HCT116 (cell line): ENCODE measurements at regions not wholly inside any gene's neighbourhood (a gene's known extent, or its start where the extent isn't known, plus 50 kb on each side); places are given as distances from the start of the nearest gene placed in this dataset.
"Not testable (repeated sequence)": the region's sequence is repeated elsewhere in the genome, so short reads cannot be mapped to it uniquely, and the experiment has no call there.

ENCODE experiments used
- ATAC-seq: fragments of 200-7000 bp; cut with Tn5 transposase; 2 replicates; pipeline ENCODE4 v1.9.1; 2020; ENCODE audit warnings: mild to moderate bottlenecking, moderate library complexity
- BruUV-seq: library from RNA; stranded (reverse); fragments of 400-500 nt; replicated peaks from 2 replicates; lab custom pipeline; 2021; lab: Mats Ljungman, UMichigan
- CTCF ChIA-PET: fragments of 300-600 bp; sonication (Branson Sonifier 250); formaldehyde crosslinking; loops from one replicate; lab custom pipeline; 2021; ENCODE audit warnings: antibody characterized with exemption; lab: Charles Lee
- POLR2A ChIA-PET: fragments of 300-600, 350-600 bp; sonication (Branson Sonifier 250); formaldehyde crosslinking; loops from one replicate; lab custom pipeline; 2021; ENCODE audit warnings: antibody characterized with exemption; lab: Charles Lee
- RAD21 ChIA-PET, 2 experiments: fragments of 300-600 bp; sonication (Branson Sonifier 250); formaldehyde crosslinking; loops; one replicate each; lab custom pipeline; 2023; ENCODE audit warnings: low total read pairs in 2 of 2; ENCODE audit not compliant: uncharacterized antibody in 2 of 2, unreplicated experiment in 2 of 2, low non-redundant PET in 1 of 2; lab: Charles Lee
- DNase-seq: peaks from one replicate; pipeline ENCODE4 v3.0.0-alpha.2; 2010; ENCODE audit warnings: low read depth, low spot score
- H2AFZ ChIP-seq: fragments of 200-600 bp; shearing (Covaris generic), sonication (generic); 2 replicates; pipeline ENCODE4 v1.6.1; 2017; ENCODE audit warnings: low read depth, mixed run types, mixed read lengths, antibody characterized with exemption, low read length; ENCODE audit not compliant: poor library complexity, severe bottlenecking
- H3K27ac ChIP-seq: 2 replicates; pipeline ENCODE4 v1.5.1; 2012; ENCODE audit warnings: low read depth, low read length
- H3K27me3 ChIP-seq: fragments of 200-600 bp; sonication (generic); 2 replicates; pipeline ENCODE4 v1.6.1; 2016; ENCODE audit warnings: mixed run types, low read length, mixed read lengths; ENCODE audit not compliant: insufficient read depth
- H3K36me3 ChIP-seq, 2 experiments: fragments of 200-500 bp in 1 of 2; fragments of 200-600 bp in 1 of 2; sonication (Bioruptor generic) in 1 of 2; sonication (generic) in 1 of 2; 2 replicates each; pipeline versions ENCODE4 v1.5.1 to v1.6.1; 2014 to 2016; ENCODE audit warnings: low read length in 2 of 2, inconsistent platforms in 1 of 2, mixed read lengths in 1 of 2, mixed run types in 1 of 2; ENCODE audit not compliant: insufficient read depth in 2 of 2, control insufficient read depth in 1 of 2
- H3K4me1 ChIP-seq, 2 experiments: fragments of 200-600 bp in 1 of 2; sonication (generic) in 1 of 2; 2 replicates each; pipeline versions ENCODE4 v1.5.1 to v1.6.1; 2012 to 2017; ENCODE audit warnings: low read length in 2 of 2, inconsistent platforms in 1 of 2, mild to moderate bottlenecking in 1 of 2, mixed read lengths in 1 of 2, mixed run types in 1 of 2, moderate library complexity in 1 of 2; ENCODE audit not compliant: insufficient read depth in 2 of 2, control insufficient read depth in 1 of 2
- H3K4me2 ChIP-seq: fragments of 200-600 bp; sonication (generic); 2 replicates; pipeline ENCODE4 v1.6.1; 2017; ENCODE audit warnings: mixed run types, low read length, mixed read lengths
- H3K4me3 ChIP-seq, 2 experiments: fragments of 200-600 bp in 1 of 2; sonication (generic) in 1 of 2; replicated peaks in 1 of 2; 2 replicates each; pipeline ENCODE4 v1.5.1; 2011 to 2016; ENCODE audit warnings: low read length in 2 of 2, control low read depth in 1 of 2, low read depth in 1 of 2, mild to moderate bottlenecking in 1 of 2, mixed read lengths in 1 of 2, mixed run types in 1 of 2
- H3K79me2 ChIP-seq: fragments of 200-600 bp; sonication (generic); 2 replicates; pipeline ENCODE4 v1.6.1; 2017; ENCODE audit warnings: mild to moderate bottlenecking, mixed run types, low read length, moderate library complexity, mixed read lengths; ENCODE audit not compliant: insufficient read depth
- H3K9ac ChIP-seq: fragments of 200-600 bp; sonication (generic); 2 replicates; pipeline ENCODE4 v1.6.1; 2016; ENCODE audit warnings: low read length, mixed read lengths
- H3K9me2 ChIP-seq: fragments of 200-600 bp; sonication (generic), shearing (Covaris generic); 2 replicates; pipeline ENCODE4 v1.6.1; 2017; ENCODE audit warnings: mixed run types, mild to moderate bottlenecking, moderate library complexity; ENCODE audit not compliant: insufficient read depth
- H3K9me3 ChIP-seq, 2 experiments: fragments of 200-500 bp in 1 of 2; fragments of 200-600 bp in 1 of 2; sonication (Bioruptor generic) in 1 of 2; sonication (generic) in 1 of 2; 2 replicates each; pipeline ENCODE4 v1.6.1; 2014 to 2017; ENCODE audit warnings: low read length in 2 of 2, mixed read lengths in 2 of 2, inconsistent platforms in 1 of 2, low read depth in 1 of 2, mild to moderate bottlenecking in 1 of 2, mixed run types in 1 of 2, moderate library complexity in 1 of 2; ENCODE audit not compliant: control insufficient read depth in 1 of 2, insufficient read depth in 1 of 2
- H4K20me1 ChIP-seq: fragments of 200-600 bp; sonication (generic), shearing (Covaris generic); 2 replicates; pipeline ENCODE4 v1.6.1; 2017; ENCODE audit warnings: mixed run types, mild to moderate bottlenecking, moderate library complexity; ENCODE audit not compliant: insufficient read depth
- CTCF ChIP-seq, 3 experiments: fragments of 200-600 bp in 1 of 3; sonication (generic) in 1 of 3; IDR thresholded peaks in 2 of 3; conservative IDR thresholded peaks in 1 of 3; 2 replicates each; pipeline ENCODE4 v1.5.1; 2012 to 2017; ENCODE audit warnings: low read depth in 2 of 3, low read length in 2 of 3, antibody characterized with exemption in 1 of 3, borderline replicate concordance in 1 of 3, control low read depth in 1 of 3, mild to moderate bottlenecking in 1 of 3, mixed read lengths in 1 of 3, mixed run types in 1 of 3, moderate library complexity in 1 of 3; ENCODE audit not compliant: insufficient read depth in 1 of 3
- EGR1 ChIP-seq: IDR thresholded peaks from 2 replicates; pipeline ENCODE4 v1.6.1; 2012; ENCODE audit warnings: low read depth
- EZH2 ChIP-seq: fragments of 200-600 bp; sonication (generic); IDR thresholded peaks from 2 replicates; pipeline ENCODE4 v1.6.1; 2017; ENCODE audit warnings: antibody characterized with exemption, mixed run types
- RAD21 ChIP-seq: IDR thresholded peaks from 2 replicates; pipeline ENCODE4 v1.6.1; 2012; ENCODE audit warnings: low read depth, mild to moderate bottlenecking
- SRF ChIP-seq: IDR thresholded peaks from 2 replicates; pipeline ENCODE4 v1.6.1; 2012; ENCODE audit warnings: low read depth
- YY1 ChIP-seq: IDR thresholded peaks from 2 replicates; pipeline ENCODE4 v1.6.1; 2011; ENCODE audit warnings: low read length, low read depth, moderate library complexity, mild to moderate bottlenecking; ENCODE audit not compliant: insufficient replicate concordance; ENCODE audit errors: extremely low read depth
- ZFX ChIP-seq: fragments of 450-650 bp; IDR thresholded peaks from 2 replicates; pipeline ENCODE4 v1.6.1; 2017
- intact Hi-C: fragments of 100-400 bp; cut with micrococcal nuclease; formaldehyde crosslinking; loops from 2 replicates; pipeline ENCODE4 v1.10.0; 2022

DNA sequence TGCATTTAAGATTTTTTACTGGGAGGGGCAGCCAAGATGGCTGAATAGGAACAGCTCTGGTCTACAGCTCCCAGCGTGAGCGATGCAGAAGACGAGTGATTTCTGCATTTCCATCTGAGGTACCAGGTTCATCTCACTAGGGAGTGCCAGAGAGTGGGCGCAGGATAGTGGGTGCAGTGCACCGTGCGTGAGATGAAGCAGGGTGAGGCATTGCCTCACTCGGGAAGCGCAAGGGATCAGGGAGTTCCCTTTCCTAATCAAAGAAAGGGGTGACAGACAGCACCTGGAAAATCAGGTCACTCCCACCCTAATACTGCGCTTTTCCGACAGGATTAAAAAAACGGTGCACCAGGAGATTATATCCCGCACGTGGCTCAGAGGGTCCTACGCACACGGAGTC is 192.8 kb downstream of the MAGEB17 start:
- H2AFZ ChIP-seq, DNase-seq, ATAC-seq, H3K4me3 ChIP-seq, H3K9ac ChIP-seq, H3K27me3 ChIP-seq, POLR2A ChIA-PET, H3K36me3 ChIP-seq, H3K79me2 ChIP-seq, H3K9me3 ChIP-seq, H3K4me1 ChIP-seq, CTCF ChIA-PET, H4K20me1 ChIP-seq, H3K27ac ChIP-seq, BruUV-seq, intact Hi-C loops, H3K9me2 ChIP-seq, RAD21 ChIA-PET, H3K4me2 ChIP-seq: not testable (repeated sequence)

- Histone ChIP-seq H3K4me2 (no peak overlapping the region), H3K27ac (no peak overlapping the region), H4K20me1 (no peaks in the 10 kb centered on the region), H3K9me3 (no peaks in the 10 kb centered on the region), H3K9me2 (no peaks in the 10 kb centered on the region), H3K36me3 (no peaks in the 10 kb centered on the region), H3K79me2 (no peaks in the 10 kb centered on the region), H3K27me3 (no peaks in the 10 kb centered on the region), H3K4me3 (no peak overlapping the region), H3K9ac (no peak overlapping the region), H3K4me1 (no peaks in the 10 kb centered on the region), H2AFZ (no peak overlapping the region)
- intact Hi-C loops, result no loop called here
- ChIA-PET RAD21 (no interaction called here), POLR2A (no interaction called here), CTCF (no interaction called here)
- DNase-seq (no peak), ATAC-seq (no peak)
- no TSS peak for BruUV-seq
- no peak for TF ChIP-seq RAD21
- no peak for TF ChIP-seq SRF
- no peak for TF ChIP-seq EZH2
- no peak for TF ChIP-seq CTCF (IDR thresholded peaks at IDR 0.05 in 2 of 3, conservative IDR thresholded peaks at IDR 0.05 in 1 of 3; ENCODE audit: borderline replicate concordance in 1 of 3, insufficient read depth in 1 of 3, low read depth in 2 of 3, low read length in 2 of 3)
- TF ChIP-seq ZFX, result no peak
- TF ChIP-seq EGR1, result no peak
- no peak for TF ChIP-seq YY1
These were observed 201.4 kb downstream of the MAGEB17 start for GRCh38 chrX:16368696-16369095.
